ENCODE measurements at regions not wholly inside any gene's neighbourhood (a gene's known extent, or its start where the extent isn't known, plus 50 kb on each side); places are given as distances from the start of the nearest gene placed in this dataset.

GRCh38 chr2:77629539-77629938 lies 107.4 kb upstream of the LRRTM4 start:
- no peak for TF ChIP-seq CTCF (IDR thresholded peaks at IDR 0.05; ENCODE audit: borderline replicate concordance, extremely low read depth, low read length, poor library complexity, severe bottlenecking)
- no peak for TF ChIP-seq EZH2 (IDR thresholded peaks at IDR 0.05; ENCODE audit: borderline replicate concordance, low read depth, low read length, severe bottlenecking)

Data from DND-41 (cell line).